HG03025 (cell line): ENCODE measurements at regions not wholly inside any gene's neighbourhood (a gene's known extent, or its start where the extent isn't known, plus 50 kb on each side); places are given as distances from the start of the nearest gene placed in this dataset.
"Not testable (repeated sequence)": the region's sequence is repeated elsewhere in the genome, so short reads cannot be mapped to it uniquely, and the experiment has no call there.

Experiments used
- ATAC-seq: cut with Tn5 transposase; IDR thresholded peaks from one replicate; pipeline ENCODE4 v1.9.1; 2021; ENCODE audit warnings: mild to moderate bottlenecking, moderate library complexity; ENCODE audit not compliant: unreplicated experiment, low FRiP score

GRCh38 chr10:2813693-2814092 is 253.7 kb upstream of the PFKP start:
- ATAC-seq, result no peak

GRCh38 chr10:2813286-2813685 is 254.1 kb upstream of the PFKP start:
- no peak for ATAC-seq

GRCh38 chr10:2812631-2813030 is 254.7 kb upstream of the PFKP start:
- no peak for ATAC-seq

- ATAC-seq, result no peak
These were observed 267.2 kb upstream of the PFKP start for GRCh38 chr10:2800178-2800577.

- no peak for ATAC-seq
These were observed 268.9 kb upstream of the PFKP start for GRCh38 chr10:2798336-2799022.

GRCh38 chr10:2791774-2792443 is 275.4 kb upstream of the PFKP start:
- no peak for ATAC-seq

GRCh38 chr10:2790396-2791188 is 276.8 kb upstream of the PFKP start:
- no peak for ATAC-seq

GRCh38 chr10:2786251-2786650 is 281.1 kb upstream of the PFKP start:
- no peak for ATAC-seq

- no peak for ATAC-seq
These were observed 282.6 kb upstream of the PFKP start for GRCh38 chr10:2784766-2785165.

GRCh38 chr10:2782950-2783349 is 284.4 kb upstream of the PFKP start:
- ATAC-seq, result no peak

- no peak for ATAC-seq
These were observed 285.1 kb upstream of the PFKP start for GRCh38 chr10:2782265-2782664.

GRCh38 chr10:2777666-2778355 is 289.5 kb upstream of the PFKP start:
- ATAC-seq, result no peak

GRCh38 chr10:2772816-2773631 is 294.3 kb upstream of the PFKP start:
- no peak for ATAC-seq

- no peak for ATAC-seq
These were observed 295.2 kb upstream of the PFKP start for GRCh38 chr10:2772135-2772534.

- not testable (repeated sequence) for ATAC-seq
These were observed 300.1 kb upstream of the PFKP start for GRCh38 chr10:2767293-2767692.

GRCh38 chr10:2761971-2762370 is 305.4 kb upstream of the PFKP start:
- no peak for ATAC-seq

- no peak for ATAC-seq
These were observed 306.0 kb upstream of the PFKP start for GRCh38 chr10:2761311-2761710.

- no peak for ATAC-seq
These were observed 306.6 kb upstream of the PFKP start for GRCh38 chr10:2760736-2761135.

- ATAC-seq, result no peak
These were observed 308.1 kb upstream of the PFKP start for GRCh38 chr10:2759233-2759632.

GRCh38 chr10:2754943-2755342 is 312.4 kb upstream of the PFKP start:
- no peak for ATAC-seq
